Astrocyte of the cerebellum (primary cell): ENCODE measurements at regions not wholly inside any gene's neighbourhood (a gene's known extent, or its start where the extent isn't known, plus 50 kb on each side); places are given as distances from the start of the nearest gene placed in this dataset.

Experiments
- DNase-seq: peaks from one replicate; pipeline ENCODE4 v3.0.0-alpha.2; 2011; ENCODE audit warnings: low read depth
- H3K4me3 ChIP-seq: 2 replicates; pipeline ENCODE4 v1.5.1; 2011; ENCODE audit warnings: mild to moderate bottlenecking, low read depth, low read length, moderate library complexity
- CTCF ChIP-seq: IDR thresholded peaks from 2 replicates; pipeline ENCODE4 v1.5.1; 2012; ENCODE audit warnings: low read length, low read depth, moderate library complexity, mild to moderate bottlenecking; ENCODE audit errors: missing control alignments
- in situ Hi-C: cut with HindIII; loops from 2 replicates; pipeline ENCODE4 v1.10.0; 2017; ENCODE audit warnings: low sequenced_read_pairs

DNA sequence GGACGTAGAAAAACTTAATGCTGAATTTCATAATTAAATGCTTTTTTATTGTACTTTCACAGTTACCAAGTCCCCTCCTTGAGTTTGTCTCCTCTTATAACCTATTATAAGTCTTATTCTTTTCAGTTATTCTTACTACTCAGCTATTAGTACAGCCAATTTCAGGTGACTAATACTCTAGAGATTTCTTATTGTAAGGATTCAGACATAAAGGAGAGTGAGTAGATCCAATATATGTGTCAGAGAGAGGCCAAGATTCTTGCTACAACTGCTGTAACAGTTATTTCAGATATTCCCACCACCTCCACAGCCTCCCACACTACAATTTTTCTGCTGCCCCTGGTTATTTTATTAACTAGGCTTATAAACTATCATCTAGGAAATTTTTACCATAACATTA lies 274.5 kb downstream of the GPAT3 start:
- no peak for TF ChIP-seq CTCF
- in situ Hi-C loops: no loop called here
- DNase-seq: no peak
- no peak overlapping the region for H3K4me3 ChIP-seq

DNA sequence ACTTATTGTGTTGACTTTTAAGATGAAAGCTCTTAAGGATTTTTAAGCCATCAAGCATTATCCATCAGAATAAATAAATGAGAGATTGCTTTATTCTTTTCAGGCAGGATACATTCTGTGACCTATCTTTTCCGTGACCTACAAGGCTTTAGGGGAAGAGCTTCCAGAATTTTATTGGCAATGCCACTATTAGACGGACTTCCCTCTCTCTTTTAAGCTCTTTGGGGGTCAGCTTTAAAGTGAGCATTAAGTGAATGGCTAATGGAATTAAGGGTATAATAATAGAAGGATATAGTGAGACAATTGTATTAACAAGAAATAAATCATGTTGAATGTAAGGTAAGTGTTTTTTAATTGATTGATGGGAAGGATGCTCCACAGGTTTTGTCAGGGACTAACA lies 273.7 kb downstream of the GPAT3 start:
- in situ Hi-C loops: no loop called here
- no peak for TF ChIP-seq CTCF
- no peak overlapping the region for H3K4me3 ChIP-seq
- no peak for DNase-seq

- in situ Hi-C loops: no loop called here
- TF ChIP-seq CTCF: no peak
- DNase-seq: no peak
- no peak overlapping the region for H3K4me3 ChIP-seq
These were observed 257.6 kb downstream of the GPAT3 start for GRCh38 chr4:83793481-83793880.

DNA sequence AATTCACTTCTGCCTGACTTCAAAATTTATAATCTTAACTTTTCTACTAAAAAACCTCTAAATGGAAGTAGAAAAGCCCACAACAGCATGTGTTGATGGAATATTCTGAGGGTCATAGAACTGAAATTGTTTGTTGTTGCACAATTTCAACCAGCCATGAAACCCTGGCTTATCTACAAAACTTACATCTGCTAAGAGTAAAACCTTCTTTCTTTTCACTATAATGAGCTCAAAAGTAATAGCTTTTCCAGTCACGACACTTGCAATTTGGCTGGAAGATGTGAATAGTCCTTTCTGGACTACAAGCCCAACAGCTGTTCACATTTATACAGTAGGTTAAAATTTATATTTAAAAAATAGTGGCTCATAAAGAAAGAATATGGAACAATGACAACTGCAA lies 250.0 kb downstream of the GPAT3 start:
- TF ChIP-seq CTCF: no peak
- no peak for DNase-seq
- in situ Hi-C loops: no loop called here
- no peak overlapping the region for H3K4me3 ChIP-seq

DNA sequence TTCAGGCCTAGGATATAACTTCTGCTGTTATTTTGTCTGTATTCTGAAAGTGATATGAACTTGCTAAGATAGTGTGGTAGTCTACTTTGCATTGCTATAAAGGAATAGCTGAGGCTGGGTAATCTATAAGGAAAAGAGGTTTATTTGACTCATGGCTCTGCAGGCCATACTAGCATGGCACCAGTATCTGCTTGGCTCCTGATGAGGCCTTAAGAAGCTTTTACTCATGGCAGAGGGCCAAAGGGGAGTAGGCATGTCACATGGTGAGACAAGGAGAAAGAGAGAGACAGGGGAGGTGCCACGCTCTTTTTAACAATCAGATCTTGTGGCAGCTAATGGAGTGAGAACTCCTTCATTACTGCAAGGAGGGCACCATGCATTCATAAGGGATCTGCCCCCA lies 247.3 kb downstream of the GPAT3 start:
- in situ Hi-C loops: no loop called here
- no peak for DNase-seq
- no peak for TF ChIP-seq CTCF
- H3K4me3 ChIP-seq: no peak overlapping the region

- H3K4me3 ChIP-seq: no peak overlapping the region
- TF ChIP-seq CTCF: no peak
- in situ Hi-C loops: no loop called here
- DNase-seq: no peak
These were observed 246.7 kb downstream of the GPAT3 start for GRCh38 chr4:83782591-83782990.

DNA sequence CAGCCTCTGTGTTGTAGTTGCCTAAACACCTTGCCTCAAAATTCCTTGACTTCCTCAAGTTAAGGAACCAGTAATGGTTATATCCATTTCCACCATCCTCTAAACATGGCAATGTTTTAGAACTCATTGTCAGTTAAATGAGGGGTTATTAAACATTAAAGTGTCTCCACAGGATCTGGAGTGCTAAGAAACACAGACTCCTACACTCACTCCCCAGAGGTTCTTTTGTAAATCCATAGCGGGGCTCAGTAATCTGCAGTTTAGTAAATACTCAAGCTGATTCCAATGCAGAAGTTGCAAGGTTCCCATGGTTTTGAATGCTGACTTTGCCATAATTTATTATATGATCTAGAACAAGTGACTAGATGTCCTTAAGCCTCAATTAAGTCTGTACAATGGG lies 245.5 kb downstream of the GPAT3 start:
- TF ChIP-seq CTCF: no peak
- in situ Hi-C loops: no loop called here
- no peak overlapping the region for H3K4me3 ChIP-seq
- DNase-seq: no peak
